Left lung (tissue), 4 donors: ENCODE measurements at regions not wholly inside any gene's neighbourhood (a gene's known extent, or its start where the extent isn't known, plus 50 kb on each side); places are given as distances from the start of the nearest gene placed in this dataset.
"Not testable (repeated sequence)": the region's sequence is repeated elsewhere in the genome, so short reads cannot be mapped to it uniquely, and the experiment has no call there.

Experiments
- ATAC-seq: fragments of 200-7000 bp; cut with Tn5 transposase; one replicate; pipeline ENCODE4 v1.9.1; 2020; ENCODE audit warnings: moderate library complexity
- DNase-seq, 4 donors: peaks; one replicate each; pipeline ENCODE4 v3.0.0-alpha.2; 2013 to 2020
- H3K27ac ChIP-seq, 2 donors: fragments of 200-600 bp; sonication (generic) in 1 of 2; one replicate each; pipeline versions ENCODE4 v1.5.0 to v1.8.0; 2020 to 2021
- H3K27me3 ChIP-seq, 2 donors: fragments of 200-600 bp; sonication (generic) in 1 of 2; one replicate each; pipeline versions ENCODE4 v1.5.0 to v1.8.0; 2020 to 2021
- H3K36me3 ChIP-seq, 2 donors: fragments of 200-600 bp; sonication (generic) in 1 of 2; one replicate each; pipeline versions ENCODE4 v1.5.0 to v1.8.0; 2020 to 2021
- H3K4me1 ChIP-seq, 2 donors: fragments of 200-600 bp; one replicate each; pipeline ENCODE4 v1.8.0; 2021
- H3K4me3 ChIP-seq, 2 donors: fragments of 200-600 bp; sonication (generic) in 1 of 2; one replicate each; pipeline versions ENCODE4 v1.5.0 to v1.8.0; 2020 to 2021; ENCODE audit warnings: mild to moderate bottlenecking in 1 of 2
- H3K9me3 ChIP-seq, 2 donors: fragments of 200-600 bp; sonication (generic) in 1 of 2; one replicate each; pipeline versions ENCODE4 v1.5.0 to v1.8.0; 2020 to 2021
- intact Hi-C, 2 donors: fragments of 100-400 bp; cut with DNase I; formaldehyde crosslinking; loops; one replicate each; pipeline versions ENCODE4 v1.11.2 to v1.14.2; 2022
- TF ChIP-seq, protein P1 (sequence below), 2 donors: fragments of 200-600 bp; sonication (generic) in 1 of 2; IDR thresholded peaks; one replicate each; pipeline versions ENCODE4 v1.5.0 to v1.8.0; 2021; ENCODE audit warnings: antibody characterized with exemption in 2 of 2
- donor health status: DM: no; HTN: yes; CAD: no.
- donor health status: DM: no; HTN: no; CAD: no.

GRCh38 chr18:38174594-38174993 lies 609.0 kb upstream of the CELF4 start:
- no peak for ATAC-seq
- no peaks in the 10 kb centered on the region for H3K9me3 ChIP-seq
- intact Hi-C loops: no loop called here

DNA sequence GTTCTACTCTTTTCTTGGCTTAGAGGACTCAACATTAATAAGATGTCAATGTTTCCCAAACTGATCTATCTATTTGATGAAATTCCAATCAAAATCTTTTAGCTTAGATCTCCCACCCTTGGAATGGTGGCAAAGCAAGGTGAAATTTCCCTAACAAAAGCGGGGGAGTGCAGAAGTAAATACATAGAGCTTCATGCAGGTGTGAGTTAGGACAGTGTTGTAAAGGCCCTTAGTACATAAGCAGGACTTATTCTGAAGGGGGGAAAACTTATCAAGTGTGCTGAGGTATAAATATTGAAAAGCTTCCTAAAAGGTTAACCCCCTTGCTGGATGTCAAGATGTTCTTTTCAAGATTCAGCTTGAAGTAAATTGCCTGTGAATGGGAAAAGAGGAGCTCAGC lies 608.6 kb upstream of the CELF4 start:
- Histone ChIP-seq H3K27me3 (no peaks in the 10 kb centered on the region), H3K27ac (no peak overlapping the region), H3K4me3 (no peak overlapping the region), H3K4me1 (no peaks in the 10 kb centered on the region), H3K36me3 (no peaks in the 10 kb centered on the region), H3K9me3 (no peaks in the 10 kb centered on the region)
- ATAC-seq (no peak), DNase-seq (no peak)
- intact Hi-C loops: no loop called here
- TF ChIP-seq, protein P1, sequence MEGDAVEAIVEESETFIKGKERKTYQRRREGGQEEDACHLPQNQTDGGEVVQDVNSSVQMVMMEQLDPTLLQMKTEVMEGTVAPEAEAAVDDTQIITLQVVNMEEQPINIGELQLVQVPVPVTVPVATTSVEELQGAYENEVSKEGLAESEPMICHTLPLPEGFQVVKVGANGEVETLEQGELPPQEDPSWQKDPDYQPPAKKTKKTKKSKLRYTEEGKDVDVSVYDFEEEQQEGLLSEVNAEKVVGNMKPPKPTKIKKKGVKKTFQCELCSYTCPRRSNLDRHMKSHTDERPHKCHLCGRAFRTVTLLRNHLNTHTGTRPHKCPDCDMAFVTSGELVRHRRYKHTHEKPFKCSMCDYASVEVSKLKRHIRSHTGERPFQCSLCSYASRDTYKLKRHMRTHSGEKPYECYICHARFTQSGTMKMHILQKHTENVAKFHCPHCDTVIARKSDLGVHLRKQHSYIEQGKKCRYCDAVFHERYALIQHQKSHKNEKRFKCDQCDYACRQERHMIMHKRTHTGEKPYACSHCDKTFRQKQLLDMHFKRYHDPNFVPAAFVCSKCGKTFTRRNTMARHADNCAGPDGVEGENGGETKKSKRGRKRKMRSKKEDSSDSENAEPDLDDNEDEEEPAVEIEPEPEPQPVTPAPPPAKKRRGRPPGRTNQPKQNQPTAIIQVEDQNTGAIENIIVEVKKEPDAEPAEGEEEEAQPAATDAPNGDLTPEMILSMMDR (IDR thresholded peaks at IDR 0.05): no peak

More at GRCh38 chr18:38174594-38174993, 609.0 kb upstream of the CELF4 start:
- no peak for DNase-seq
- no peak overlapping the region for H3K4me3 ChIP-seq
- H3K4me1 ChIP-seq: no peaks in the 10 kb centered on the region
- TF ChIP-seq, protein P1 (IDR thresholded peaks at IDR 0.05): no peak
- no peak overlapping the region for H3K27ac ChIP-seq
- H3K27me3 ChIP-seq: no peaks in the 10 kb centered on the region
- no peaks in the 10 kb centered on the region for H3K36me3 ChIP-seq

GRCh38 chr18:38170845-38171244 lies 605.2 kb upstream of the CELF4 start:
- H3K27ac ChIP-seq: no peak overlapping the region
- no peak overlapping the region for H3K4me3 ChIP-seq
- TF ChIP-seq, protein P1 (IDR thresholded peaks at IDR 0.05): no peak
- DNase-seq (no peak), ATAC-seq (no peak)
- no peaks in the 10 kb centered on the region for H3K4me1 ChIP-seq
- no peaks in the 10 kb centered on the region for H3K27me3 ChIP-seq
- H3K9me3 ChIP-seq: peaks cover 0 to 5% of the 10 kb centered on the region in 2 donors
- no peaks in the 10 kb centered on the region for H3K36me3 ChIP-seq
- intact Hi-C loops: no loop called here

DNA sequence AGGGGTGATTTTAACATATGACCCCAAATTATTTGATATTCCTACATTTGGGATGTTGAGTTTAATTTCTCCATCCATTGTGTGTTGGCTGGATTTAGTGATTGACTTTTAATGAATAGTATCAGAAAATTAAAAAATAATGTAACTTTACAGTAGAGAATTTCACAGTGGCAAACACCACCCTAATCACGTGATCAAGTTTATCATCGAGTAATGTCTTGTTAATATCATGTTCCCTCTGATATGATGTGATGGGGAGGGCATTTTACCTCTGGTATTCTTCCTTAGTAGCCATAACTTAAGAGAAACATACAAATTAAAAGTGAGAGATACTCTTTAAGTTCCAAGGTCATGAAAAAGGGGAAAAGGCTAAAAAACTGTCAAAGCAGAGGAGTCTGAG lies 602.0 kb upstream of the CELF4 start:
- Histone ChIP-seq H3K4me1 (no peaks in the 10 kb centered on the region), H3K27ac (no peak overlapping the region), H3K4me3 (no peak overlapping the region), H3K9me3 (peaks cover 0 to 5% of the 10 kb centered on the region in 2 donors), H3K36me3 (no peaks in the 10 kb centered on the region), H3K27me3 (no peaks in the 10 kb centered on the region)
- ATAC-seq (no peak), DNase-seq (no peak)
- intact Hi-C loops: no loop called here
- TF ChIP-seq, protein P1 (IDR thresholded peaks at IDR 0.05): no peak

- H3K9me3 ChIP-seq: peaks cover 0 to 13% of the 10 kb centered on the region in 2 donors
- H3K4me3 ChIP-seq, H3K36me3 ChIP-seq, H3K27ac ChIP-seq, H3K4me1 ChIP-seq, DNase-seq, intact Hi-C loops, ATAC-seq, H3K27me3 ChIP-seq: not testable (repeated sequence)
Observed at GRCh38 chr18:38153116-38153515, 587.5 kb upstream of the CELF4 start.

- Histone ChIP-seq H3K27ac (no peak overlapping the region), H3K4me1 (no peaks in the 10 kb centered on the region), H3K36me3 (no peaks in the 10 kb centered on the region), H3K4me3 (no peak overlapping the region), H3K9me3 (peaks cover 0 to 4% of the 10 kb centered on the region in 2 donors), H3K27me3 (no peaks in the 10 kb centered on the region)
- TF ChIP-seq, protein P1 (IDR thresholded peaks at IDR 0.05): no peak
- ATAC-seq (no peak), DNase-seq (no peak)
- intact Hi-C loops: no loop called here
Observed at GRCh38 chr18:38116716-38117115, 551.1 kb upstream of the CELF4 start.
